ENCODE measurements at regions not wholly inside any gene's neighbourhood (a gene's known extent, or its start where the extent isn't known, plus 50 kb on each side); places are given as distances from the start of the nearest gene placed in this dataset.

DNA sequence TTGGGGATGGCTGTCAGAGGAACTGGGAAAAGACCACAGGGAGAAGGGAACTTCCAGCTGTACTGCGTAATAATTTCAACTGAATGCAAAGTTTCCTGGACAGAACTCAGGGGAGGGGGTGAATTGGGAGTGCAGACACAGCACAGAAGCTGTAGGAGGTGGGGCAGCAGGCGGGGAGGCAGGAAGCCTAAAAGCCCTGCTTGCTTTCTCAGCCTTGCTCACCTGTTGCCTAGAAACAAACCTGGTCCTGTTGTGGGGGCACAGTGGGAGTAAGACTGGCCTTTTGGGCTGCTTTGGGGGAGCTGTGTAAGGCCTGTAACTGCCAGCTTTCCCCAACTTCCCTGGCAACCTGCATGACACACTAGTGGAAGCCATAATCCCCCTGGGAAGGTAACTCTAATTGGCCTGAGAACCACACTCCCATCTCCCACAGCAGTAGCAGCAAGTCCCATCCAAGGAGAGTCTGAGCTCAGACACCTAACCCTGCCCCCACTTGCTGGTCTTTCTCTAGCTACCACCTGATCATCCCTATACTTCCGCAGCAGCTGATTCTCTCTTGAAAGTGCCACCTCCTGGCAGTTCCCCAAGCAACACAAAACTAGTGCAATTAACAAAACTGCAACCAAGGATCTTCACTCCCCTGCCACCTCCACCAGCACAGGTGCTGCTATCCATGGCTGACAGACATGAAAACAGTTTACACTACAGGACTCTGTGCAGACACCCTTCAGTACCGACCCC lies 1239.3 kb downstream of the SORCS1 start:
- Histone ChIP-seq H3K4me3 (ENCODE audit: low read depth, low read length) (no peak overlapping the region), H3K36me3 (ENCODE audit: control insufficient read depth, insufficient read depth, low read length) (no peaks in the 10 kb centered on the region), H3K27me3 (replicated peaks; ENCODE audit: control insufficient read depth, insufficient read depth, low read length) (no peaks in the 10 kb centered on the region), H3K9me3 (no peaks in the 10 kb centered on the region; the same call in 1 of the 2 replicates), H3K4me1 (no peaks in the 10 kb centered on the region)
- TF ChIP-seq, protein P1, sequence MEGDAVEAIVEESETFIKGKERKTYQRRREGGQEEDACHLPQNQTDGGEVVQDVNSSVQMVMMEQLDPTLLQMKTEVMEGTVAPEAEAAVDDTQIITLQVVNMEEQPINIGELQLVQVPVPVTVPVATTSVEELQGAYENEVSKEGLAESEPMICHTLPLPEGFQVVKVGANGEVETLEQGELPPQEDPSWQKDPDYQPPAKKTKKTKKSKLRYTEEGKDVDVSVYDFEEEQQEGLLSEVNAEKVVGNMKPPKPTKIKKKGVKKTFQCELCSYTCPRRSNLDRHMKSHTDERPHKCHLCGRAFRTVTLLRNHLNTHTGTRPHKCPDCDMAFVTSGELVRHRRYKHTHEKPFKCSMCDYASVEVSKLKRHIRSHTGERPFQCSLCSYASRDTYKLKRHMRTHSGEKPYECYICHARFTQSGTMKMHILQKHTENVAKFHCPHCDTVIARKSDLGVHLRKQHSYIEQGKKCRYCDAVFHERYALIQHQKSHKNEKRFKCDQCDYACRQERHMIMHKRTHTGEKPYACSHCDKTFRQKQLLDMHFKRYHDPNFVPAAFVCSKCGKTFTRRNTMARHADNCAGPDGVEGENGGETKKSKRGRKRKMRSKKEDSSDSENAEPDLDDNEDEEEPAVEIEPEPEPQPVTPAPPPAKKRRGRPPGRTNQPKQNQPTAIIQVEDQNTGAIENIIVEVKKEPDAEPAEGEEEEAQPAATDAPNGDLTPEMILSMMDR (IDR thresholded peaks at IDR 0.05; ENCODE audit: insufficient read depth in 1 of 2, low read depth in 1 of 2, low read length in 1 of 2, severe bottlenecking in 1 of 2, unreplicated experiment in 1 of 2), result no peak
- intact Hi-C loops (cut with micrococcal nuclease; ENCODE audit: unreplicated experiment), result no loop called here
- Mint-ChIP-seq H3K4me3 (ENCODE audit: unreplicated experiment) (no peak overlapping the region), H3K27ac (ENCODE audit: unreplicated experiment) (no peak overlapping the region), H3K9me3 (ENCODE audit: unreplicated experiment) (peaks cover 14% of the 10 kb centered on the region), H3K27me3 (ENCODE audit: insufficient read depth, unreplicated experiment) (no peaks in the 10 kb centered on the region), H3K36me3 (ENCODE audit: insufficient read depth, unreplicated experiment) (no peaks in the 10 kb centered on the region), H3K4me1 (ENCODE audit: low read depth, unreplicated experiment) (no peaks in the 10 kb centered on the region)
- DNase-seq, result no peak
- ChIA-PET POLR2A (no interaction called here), CTCF (no interaction called here)
- no TSS peak for BruUV-seq (replicated peaks)

DNA sequence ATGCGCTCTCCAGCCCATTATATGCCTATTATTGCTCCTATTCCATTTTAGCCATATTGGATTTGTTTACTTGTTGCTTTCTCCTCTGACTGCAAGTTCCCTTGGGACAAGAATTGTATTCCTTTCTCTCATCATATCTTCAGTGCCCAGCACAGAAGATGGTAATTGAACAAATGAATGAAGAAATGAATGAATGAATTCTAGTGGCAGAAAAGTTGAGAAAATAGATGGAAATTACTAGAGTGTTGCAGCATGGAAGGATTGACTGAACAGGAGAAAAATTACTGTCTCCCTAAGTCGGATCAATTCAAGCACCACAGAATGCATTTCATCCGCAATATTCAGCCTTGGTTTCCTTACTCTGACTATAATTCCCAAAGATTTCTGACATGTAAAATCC lies 1243.2 kb downstream of the SORCS1 start:
- H3K27me3 ChIP-seq (replicated peaks; ENCODE audit: control insufficient read depth, insufficient read depth, low read length), result no peaks in the 10 kb centered on the region
- CTCF ChIA-PET, result no interaction called here
- POLR2A ChIA-PET, result no interaction called here
- TF ChIP-seq, protein P1 (IDR thresholded peaks at IDR 0.05; ENCODE audit: insufficient read depth in 1 of 2, low read depth in 1 of 2, low read length in 1 of 2, severe bottlenecking in 1 of 2, unreplicated experiment in 1 of 2), result no peak
- no peak for DNase-seq
- BruUV-seq (replicated peaks), result no TSS peak
- H3K4me3 Mint-ChIP-seq (ENCODE audit: unreplicated experiment), result no peak overlapping the region
- H3K4me1 Mint-ChIP-seq (ENCODE audit: low read depth, unreplicated experiment), result no peaks in the 10 kb centered on the region
- H3K9me3 ChIP-seq, result no peaks in the 10 kb centered on the region
- H3K36me3 ChIP-seq (ENCODE audit: control insufficient read depth, insufficient read depth, low read length), result no peaks in the 10 kb centered on the region
- H3K36me3 Mint-ChIP-seq (ENCODE audit: insufficient read depth, unreplicated experiment), result no peaks in the 10 kb centered on the region
- peaks cover 7% of the 10 kb centered on the region for H3K9me3 Mint-ChIP-seq (ENCODE audit: unreplicated experiment)
- no peak overlapping the region for H3K27ac Mint-ChIP-seq (ENCODE audit: unreplicated experiment)
- H3K4me3 ChIP-seq (ENCODE audit: low read depth, low read length), result no peak overlapping the region
- H3K4me1 ChIP-seq, result no peaks in the 10 kb centered on the region
- H3K27me3 Mint-ChIP-seq (ENCODE audit: insufficient read depth, unreplicated experiment), result peaks cover 2% of the 10 kb centered on the region
- intact Hi-C loops (cut with micrococcal nuclease; ENCODE audit: unreplicated experiment), result no loop called here

DNA sequence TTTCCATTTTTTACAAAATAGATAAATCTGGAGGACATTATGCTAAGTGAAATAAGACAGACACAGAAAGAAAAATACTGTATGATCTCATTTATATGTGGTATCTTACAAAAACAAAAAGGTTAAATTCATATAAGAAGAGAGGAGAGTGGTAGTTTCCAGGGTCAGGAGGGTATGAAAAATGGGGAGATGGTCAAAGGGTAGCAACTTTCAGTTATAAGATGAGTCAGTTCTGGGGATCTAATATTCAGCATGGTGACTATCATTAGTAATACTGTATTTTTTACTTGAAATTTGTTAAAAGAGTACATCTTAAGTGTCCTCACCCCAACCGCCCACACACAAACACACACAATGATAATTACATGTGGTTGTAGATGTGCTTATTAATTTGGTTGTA lies 1250.1 kb downstream of the SORCS1 start:
- intact Hi-C loops (cut with micrococcal nuclease; ENCODE audit: unreplicated experiment), result no loop called here
- ChIA-PET POLR2A (no interaction called here), CTCF (no interaction called here)
- Histone ChIP-seq H3K36me3 (ENCODE audit: control insufficient read depth, insufficient read depth, low read length) (no peaks in the 10 kb centered on the region), H3K27me3 (replicated peaks; ENCODE audit: control insufficient read depth, insufficient read depth, low read length) (no peaks in the 10 kb centered on the region), H3K9me3 (no peaks in the 10 kb centered on the region), H3K4me1 (no peaks in the 10 kb centered on the region), H3K4me3 (ENCODE audit: low read depth, low read length) (no peak overlapping the region)
- peaks cover 2% of the 10 kb centered on the region for H3K27me3 Mint-ChIP-seq (ENCODE audit: insufficient read depth, unreplicated experiment)
- H3K27ac Mint-ChIP-seq (ENCODE audit: unreplicated experiment), result no peak overlapping the region
- no peaks in the 10 kb centered on the region for H3K9me3 Mint-ChIP-seq (ENCODE audit: unreplicated experiment)
- H3K4me3 Mint-ChIP-seq (ENCODE audit: unreplicated experiment), result no peak overlapping the region
- TF ChIP-seq, protein P1 (IDR thresholded peaks at IDR 0.05; ENCODE audit: insufficient read depth in 1 of 2, low read depth in 1 of 2, low read length in 1 of 2, severe bottlenecking in 1 of 2, unreplicated experiment in 1 of 2), result no peak
- BruUV-seq (replicated peaks), result no TSS peak
- no peak for DNase-seq
- H3K4me1 Mint-ChIP-seq (ENCODE audit: low read depth, unreplicated experiment), result no peaks in the 10 kb centered on the region
- no peaks in the 10 kb centered on the region for H3K36me3 Mint-ChIP-seq (ENCODE audit: insufficient read depth, unreplicated experiment)

All from Caco-2 (cell line).